Fibroblast of mammary gland (primary cell): ENCODE measurements at regions not wholly inside any gene's neighbourhood (a gene's known extent, or its start where the extent isn't known, plus 50 kb on each side); places are given as distances from the start of the nearest gene placed in this dataset.
"Not testable (repeated sequence)": the region's sequence is repeated elsewhere in the genome, so short reads cannot be mapped to it uniquely, and the experiment has no call there.

Experiments used
- DNase-seq: peaks from one replicate; pipeline ENCODE4 v3.0.0-alpha.2; 2010; ENCODE audit warnings: low read depth
- H3K4me3 ChIP-seq: 2 replicates; pipeline ENCODE4 v1.5.1; 2011; ENCODE audit warnings: low read depth, mild to moderate bottlenecking, low read length, moderate library complexity; ENCODE audit not compliant: control insufficient read depth
- TF ChIP-seq, protein P1 (sequence below): conservative IDR thresholded peaks from 2 replicates; pipeline ENCODE4 v1.5.1; 2011; ENCODE audit warnings: low read depth, low read length, inconsistent platforms; ENCODE audit not compliant: control insufficient read depth, insufficient read depth

GRCh38 chr16:70014915-70015314 is 63.8 kb downstream of the CLEC18A start:
- not testable (repeated sequence) for H3K4me3 ChIP-seq
- DNase-seq: peak; percentile 46

DNA sequence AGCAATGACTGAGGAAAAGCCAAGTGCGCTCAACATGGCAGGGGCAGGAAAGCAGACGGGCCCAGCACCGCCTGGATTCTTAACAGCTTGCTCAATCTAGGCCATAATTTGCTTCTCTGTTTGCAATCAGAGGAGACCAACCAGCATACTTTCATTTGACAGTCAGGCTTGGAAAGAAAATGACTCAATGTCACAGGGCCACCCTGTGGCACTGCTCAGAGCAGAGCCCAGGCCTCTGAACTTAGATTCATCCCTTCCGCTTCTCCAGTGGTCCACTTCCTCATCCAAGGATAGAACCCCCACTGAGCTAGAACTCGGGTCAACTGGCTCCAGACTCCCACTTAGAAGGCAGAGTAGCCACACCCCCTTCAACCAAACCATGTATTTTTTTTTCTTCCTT is 65.6 kb downstream of the CLEC18A start:
- H3K4me3 ChIP-seq, DNase-seq: not testable (repeated sequence)

DNA sequence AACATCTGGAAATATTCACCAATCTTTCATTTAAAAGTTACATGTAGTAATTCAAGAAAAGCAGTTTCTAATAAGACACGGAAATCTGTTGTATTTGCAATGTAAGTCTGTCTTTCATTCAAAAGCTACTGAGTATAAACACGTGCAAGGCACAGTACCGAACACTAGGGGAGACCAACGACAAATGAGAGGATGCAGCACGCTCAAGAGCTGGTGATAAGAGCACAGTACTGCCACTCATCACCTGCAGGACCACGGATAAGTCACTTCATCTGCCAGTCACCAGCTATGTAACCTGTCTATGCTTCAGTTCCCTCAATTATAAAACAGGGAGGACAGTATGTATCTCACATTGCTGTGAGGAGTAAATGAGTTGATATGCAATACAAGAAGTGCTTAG is 67.1 kb downstream of the CLEC18A start:
- TF ChIP-seq, protein P1, sequence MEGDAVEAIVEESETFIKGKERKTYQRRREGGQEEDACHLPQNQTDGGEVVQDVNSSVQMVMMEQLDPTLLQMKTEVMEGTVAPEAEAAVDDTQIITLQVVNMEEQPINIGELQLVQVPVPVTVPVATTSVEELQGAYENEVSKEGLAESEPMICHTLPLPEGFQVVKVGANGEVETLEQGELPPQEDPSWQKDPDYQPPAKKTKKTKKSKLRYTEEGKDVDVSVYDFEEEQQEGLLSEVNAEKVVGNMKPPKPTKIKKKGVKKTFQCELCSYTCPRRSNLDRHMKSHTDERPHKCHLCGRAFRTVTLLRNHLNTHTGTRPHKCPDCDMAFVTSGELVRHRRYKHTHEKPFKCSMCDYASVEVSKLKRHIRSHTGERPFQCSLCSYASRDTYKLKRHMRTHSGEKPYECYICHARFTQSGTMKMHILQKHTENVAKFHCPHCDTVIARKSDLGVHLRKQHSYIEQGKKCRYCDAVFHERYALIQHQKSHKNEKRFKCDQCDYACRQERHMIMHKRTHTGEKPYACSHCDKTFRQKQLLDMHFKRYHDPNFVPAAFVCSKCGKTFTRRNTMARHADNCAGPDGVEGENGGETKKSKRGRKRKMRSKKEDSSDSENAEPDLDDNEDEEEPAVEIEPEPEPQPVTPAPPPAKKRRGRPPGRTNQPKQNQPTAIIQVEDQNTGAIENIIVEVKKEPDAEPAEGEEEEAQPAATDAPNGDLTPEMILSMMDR: peak; percentile 25
- peak; percentile 30 for DNase-seq
- H3K4me3 ChIP-seq: no peak overlapping the region

GRCh38 chr16:70023207-70023606 is 72.1 kb downstream of the CLEC18A start:
- not testable (repeated sequence) for H3K4me3 ChIP-seq, DNase-seq

DNA sequence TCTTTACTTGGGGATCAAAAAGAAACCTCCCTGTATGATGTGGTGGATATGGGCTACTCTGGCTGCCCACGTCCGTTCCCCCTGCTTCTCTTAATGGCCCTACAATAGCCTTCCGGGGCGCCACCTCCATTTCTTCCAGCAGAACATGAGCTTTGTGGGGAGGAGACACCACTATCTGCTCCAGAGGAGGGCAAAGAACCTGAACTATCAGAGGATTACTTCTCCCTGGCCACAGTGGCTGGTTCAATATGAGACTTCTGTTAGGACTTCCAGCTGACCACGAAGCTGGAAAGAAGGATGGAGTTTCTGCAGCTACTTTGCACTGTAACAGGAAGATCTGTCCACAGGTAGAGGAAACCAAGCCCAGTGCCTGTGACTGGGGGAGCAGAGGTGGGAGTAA is 72.8 kb downstream of the CLEC18A start:
- H3K4me3 ChIP-seq, DNase-seq: not testable (repeated sequence)

- H3K4me3 ChIP-seq: not testable (repeated sequence)
- DNase-seq: peak; percentile 57
These were observed 75.2 kb downstream of the CLEC18A start for GRCh38 chr16:70026165-70026854.

- H3K4me3 ChIP-seq, DNase-seq: not testable (repeated sequence)
These were observed 81.2 kb upstream of the PDPR start for GRCh38 chr16:70032906-70033305.

DNA sequence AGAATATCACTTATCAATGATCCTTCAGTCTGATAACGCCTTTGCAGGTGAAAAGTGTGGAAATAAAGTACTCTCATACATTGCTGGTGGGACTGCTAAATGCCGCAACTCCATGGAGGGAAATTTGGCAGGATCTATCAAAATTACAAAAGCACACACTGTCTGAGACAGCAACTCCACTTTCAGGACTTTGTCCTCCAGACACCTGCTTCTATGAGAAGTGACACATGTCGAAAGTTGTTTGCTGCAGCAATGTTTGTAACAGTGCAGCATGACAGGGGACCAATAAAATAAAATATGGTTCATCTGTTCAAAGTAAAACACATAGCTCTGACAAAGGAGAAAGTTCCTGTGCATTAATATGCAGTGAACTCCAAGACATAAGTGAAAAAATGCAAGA is 76.2 kb upstream of the PDPR start:
- not testable (repeated sequence) for DNase-seq, H3K4me3 ChIP-seq

DNA sequence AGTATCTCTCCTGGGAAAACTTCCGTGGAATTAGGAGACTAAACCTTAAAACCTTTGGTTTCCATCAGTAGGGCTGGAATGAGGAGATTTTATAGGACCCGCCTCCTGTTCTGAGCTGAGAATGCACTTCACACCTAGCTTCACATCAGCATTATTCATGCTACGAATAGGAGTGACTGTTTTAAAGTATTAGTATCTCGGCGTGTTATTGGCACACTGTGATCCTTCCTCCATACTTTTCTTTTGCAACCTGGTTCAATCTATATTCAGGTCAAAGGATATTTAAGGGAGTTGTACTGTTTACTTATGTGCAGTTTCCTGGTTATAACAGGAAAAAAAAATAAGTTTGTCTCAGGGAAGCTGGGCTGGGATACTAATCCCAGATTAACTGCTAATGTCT is 73.6 kb upstream of the PDPR start:
- H3K4me3 ChIP-seq, DNase-seq: not testable (repeated sequence)

DNA sequence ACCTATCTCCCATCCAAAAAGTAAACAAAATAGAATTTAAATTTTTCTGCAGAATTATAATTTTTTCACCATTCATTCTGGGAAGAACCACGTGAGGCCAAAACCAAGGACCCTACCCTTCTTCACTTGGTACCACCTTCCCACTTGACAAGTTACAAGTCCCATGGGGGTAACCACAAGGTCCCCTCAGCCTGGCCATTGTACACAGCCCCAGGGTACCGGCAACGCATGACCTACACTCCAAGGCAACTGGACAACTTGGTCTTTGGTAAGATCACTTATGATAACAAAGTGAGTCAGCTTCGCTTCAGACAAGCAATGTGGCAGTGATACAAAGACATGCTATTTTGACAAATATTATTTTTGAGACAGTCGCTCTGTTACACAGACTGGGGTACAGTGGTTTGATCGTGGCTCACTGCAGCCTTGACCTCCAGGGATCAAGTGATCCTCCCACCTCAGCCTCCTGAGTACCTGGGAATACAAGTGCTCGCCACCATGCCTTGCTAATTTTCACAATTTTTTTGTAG is 70.5 kb upstream of the PDPR start:
- not testable (repeated sequence) for H3K4me3 ChIP-seq
- peak; percentile 25 for DNase-seq

DNA sequence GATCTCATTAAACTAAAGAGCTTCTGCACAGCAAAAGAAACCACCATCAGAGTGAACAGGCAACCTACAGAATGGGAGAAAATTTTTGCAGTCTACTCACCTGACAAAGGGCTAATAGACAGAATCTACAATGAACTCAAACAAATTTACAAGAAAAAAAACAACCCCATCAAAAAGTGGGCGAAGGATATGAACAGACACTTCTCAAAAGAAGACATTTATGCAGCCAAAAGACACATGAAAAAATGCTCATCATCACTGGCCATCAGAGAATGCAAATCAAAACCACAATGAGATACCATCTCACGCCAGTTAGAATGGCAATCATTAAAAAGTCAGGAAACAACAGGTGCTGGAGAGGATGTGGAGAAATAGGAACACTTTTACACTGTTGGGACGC is 67.6 kb upstream of the PDPR start:
- not testable (repeated sequence) for H3K4me3 ChIP-seq, DNase-seq

- not testable (repeated sequence) for H3K4me3 ChIP-seq, DNase-seq
These were observed 66.0 kb upstream of the PDPR start for GRCh38 chr16:70048083-70048482.

DNA sequence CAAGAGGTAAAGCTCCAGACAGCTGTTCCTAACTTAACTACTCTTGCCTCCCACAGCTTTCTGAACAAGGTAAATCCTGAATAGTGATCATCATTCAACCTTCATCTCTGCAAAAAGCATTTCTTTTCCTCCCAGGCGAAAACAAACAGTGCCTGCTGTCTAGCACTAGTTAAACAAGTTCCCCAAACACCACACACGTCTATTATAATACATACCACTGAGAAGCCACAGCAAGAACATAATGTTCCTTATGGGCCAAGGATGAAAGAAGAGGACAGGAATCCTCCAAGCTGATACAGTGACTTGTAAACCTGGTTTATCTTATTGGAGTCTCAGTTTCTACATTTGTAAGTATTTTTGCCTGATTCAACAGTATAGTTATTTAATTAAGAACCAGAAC is 56.1 kb upstream of the PDPR start:
- DNase-seq, H3K4me3 ChIP-seq: not testable (repeated sequence)

DNA sequence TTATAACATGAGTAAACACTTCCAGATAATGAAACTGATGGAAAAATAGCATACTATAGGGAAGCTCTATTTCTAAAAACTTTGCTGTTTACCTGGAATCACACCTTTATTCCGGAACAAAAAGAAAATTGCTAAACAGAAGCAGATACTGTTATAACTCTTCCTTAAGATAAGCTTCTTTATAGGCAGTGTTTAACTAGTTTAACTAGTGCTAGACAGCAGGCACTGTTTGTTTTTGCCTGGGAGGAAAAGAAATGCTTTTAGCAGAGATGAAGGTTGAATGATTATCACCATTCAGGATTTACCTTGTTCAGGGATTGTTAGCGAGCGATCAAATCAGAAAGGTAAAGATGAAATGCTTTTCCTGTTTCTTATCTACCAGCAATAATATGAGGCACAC is 54.7 kb upstream of the PDPR start:
- not testable (repeated sequence) for H3K4me3 ChIP-seq, DNase-seq

DNA sequence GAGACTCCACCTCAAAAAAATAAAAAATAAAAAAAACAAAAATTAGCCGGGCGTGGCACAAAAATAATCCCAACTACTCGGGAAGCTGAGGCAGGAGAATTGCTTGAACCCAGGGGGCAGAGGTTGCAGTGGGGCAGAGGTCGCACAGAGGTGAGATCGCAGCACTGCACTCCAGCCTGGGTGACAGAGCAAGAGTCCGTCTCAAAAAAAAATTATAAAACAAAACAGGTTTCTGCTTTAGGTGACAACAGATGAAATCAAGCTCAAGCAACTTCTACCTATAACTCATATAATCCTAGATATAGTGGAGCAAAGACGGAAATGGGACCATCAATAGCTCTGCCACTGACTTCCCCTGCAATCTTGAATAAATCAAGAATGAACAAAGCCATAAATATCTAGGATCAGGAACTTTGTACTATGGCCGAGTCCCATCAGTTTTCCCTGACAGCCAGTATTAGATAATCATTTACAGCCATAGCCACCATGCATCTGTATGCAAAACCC is 53.6 kb upstream of the PDPR start:
- H3K4me3 ChIP-seq, DNase-seq: not testable (repeated sequence)

- H3K4me3 ChIP-seq, DNase-seq: not testable (repeated sequence)
These were observed 52.4 kb upstream of the PDPR start for GRCh38 chr16:70061671-70062218.

DNA sequence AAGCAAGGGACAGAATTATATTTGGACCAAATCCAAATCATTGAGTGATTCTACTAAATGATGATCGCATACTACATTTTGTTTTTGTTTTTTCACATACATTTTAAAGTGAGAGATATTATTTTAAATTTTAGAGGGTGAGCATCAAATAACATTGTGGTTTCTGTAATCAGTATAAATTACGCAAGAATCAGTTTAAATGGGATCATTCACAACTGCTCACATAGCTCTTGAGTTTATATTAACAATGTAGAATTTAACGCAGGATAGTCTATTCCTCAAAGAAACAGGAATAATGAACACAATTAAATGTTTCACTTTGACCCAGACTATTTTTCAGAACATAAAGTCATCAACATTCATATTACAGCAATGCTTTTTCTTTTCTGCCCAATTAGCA is 51.2 kb upstream of the PDPR start:
- DNase-seq, H3K4me3 ChIP-seq: not testable (repeated sequence)
